Omental fat pad (tissue), 3 donors: ENCODE measurements at regions not wholly inside any gene's neighbourhood (a gene's known extent, or its start where the extent isn't known, plus 50 kb on each side); places are given as distances from the start of the nearest gene placed in this dataset.

ENCODE experiments used
- ATAC-seq: fragments of 150-250 bp; one replicate; pipeline ENCODE4 v1.9.1; 2016; ENCODE audit warnings: mild to moderate bottlenecking, moderate library complexity; ENCODE audit not compliant: low FRiP score
- DNase-seq: peaks from one replicate; pipeline ENCODE4 v3.0.0-alpha.2; 2019; ENCODE audit warnings: low spot score
- CTCF ChIP-seq, 3 donors: fragments of 450-650 bp; IDR thresholded peaks; one replicate each; pipeline ENCODE4 v1.5.1; 2016 to 2017; ENCODE audit warnings: antibody characterized with exemption in 3 of 3, mild to moderate bottlenecking in 3 of 3, moderate library complexity in 2 of 3

GRCh38 chr2:136062066-136062837 is 55.7 kb downstream of the CXCR4 start:
- DNase-seq: no peak
- no peak for TF ChIP-seq CTCF (IDR thresholded peaks at IDR 0.05)
- ATAC-seq: no peak

- ATAC-seq (no peak), DNase-seq (no peak)
- no peak for TF ChIP-seq CTCF (IDR thresholded peaks at IDR 0.05)
Observed at GRCh38 chr2:136060416-136060815, 57.5 kb downstream of the CXCR4 start.

GRCh38 chr2:136059036-136059472 is 58.9 kb downstream of the CXCR4 start:
- DNase-seq (no peak), ATAC-seq (no peak)
- TF ChIP-seq CTCF (IDR thresholded peaks at IDR 0.05): no peak

GRCh38 chr2:136058262-136058661 is 59.7 kb downstream of the CXCR4 start:
- DNase-seq (no peak), ATAC-seq (no peak)
- TF ChIP-seq CTCF (IDR thresholded peaks at IDR 0.05): no peak

- no peak for DNase-seq
- no peak for TF ChIP-seq CTCF (IDR thresholded peaks at IDR 0.05)
- no peak for ATAC-seq
Observed at GRCh38 chr2:136057802-136058140, 60.2 kb downstream of the CXCR4 start.

GRCh38 chr2:136057023-136057801 is 60.7 kb downstream of the CXCR4 start:
- DNase-seq (no peak), ATAC-seq (no peak)
- no peak for TF ChIP-seq CTCF (IDR thresholded peaks at IDR 0.05)
